SK-N-SH (cell line): ENCODE measurements at regions not wholly inside any gene's neighbourhood (a gene's known extent, or its start where the extent isn't known, plus 50 kb on each side); places are given as distances from the start of the nearest gene placed in this dataset.

Experiments
- CTCF ChIP-seq: fragments of 200-600 bp; sonication (generic); IDR thresholded peaks from 2 replicates; pipeline ENCODE4 v1.6.1; 2017; ENCODE audit warnings: antibody characterized with exemption, mild to moderate bottlenecking, moderate library complexity
- EP300 ChIP-seq, 2 experiments: IDR thresholded peaks; 2 replicates each; pipeline versions ENCODE4 v1.4.0 to v1.6.1; 2012; ENCODE audit warnings: borderline replicate concordance in 1 of 2, low read depth in 1 of 2, low read length in 1 of 2
- GATA2 ChIP-seq: sonication (generic); formaldehyde crosslinking; IDR thresholded peaks from 2 replicates; pipeline ENCODE4 v1.5.0; 2020; ENCODE audit warnings: mild to moderate bottlenecking, missing genetic modification reagents
- NFIC ChIP-seq: IDR thresholded peaks from 2 replicates; pipeline ENCODE4 v1.4.0; 2012; ENCODE audit warnings: borderline replicate concordance
- RAD21 ChIP-seq: IDR thresholded peaks from 2 replicates; pipeline ENCODE4 v1.6.1; 2012; ENCODE audit warnings: mild to moderate bottlenecking, low read length
- TAF1 ChIP-seq: IDR thresholded peaks from 2 replicates; pipeline ENCODE4 v1.6.1; 2012; ENCODE audit warnings: low read depth, mild to moderate bottlenecking, low read length, moderate library complexity, borderline replicate concordance

- TF ChIP-seq GATA2 (CRISPR knock-in tag) (no peak), NFIC (no peak), RAD21 (no peak), TAF1 (no peak), EP300 (IDR thresholded peaks at IDR 0.05; ENCODE audit: borderline replicate concordance in 1 of 2, low read depth in 1 of 2, low read length in 1 of 2) (no peak), CTCF (no peak)
These were observed 226.2 kb downstream of the RHOU start for GRCh38 chr1:228961511-228961910.
